BE2C (cell line): ENCODE measurements at regions not wholly inside any gene's neighbourhood (a gene's known extent, or its start where the extent isn't known, plus 50 kb on each side); places are given as distances from the start of the nearest gene placed in this dataset.

Source experiments
- DNase-seq: peaks from one replicate; pipeline ENCODE4 v3.0.0-alpha.2; 2020
- H3K27me3 ChIP-seq: fragments of 250-450 bp; sonication (Bioruptor Pico); 2 replicates; pipeline ENCODE4 v1.5.1; 2020; ENCODE audit warnings: mild to moderate bottlenecking
- H3K36me3 ChIP-seq: fragments of 250-450 bp; sonication (Bioruptor Pico); 2 replicates; pipeline ENCODE4 v1.5.1; 2020; ENCODE audit warnings: mild to moderate bottlenecking
- H3K4me1 ChIP-seq: fragments of 250-450 bp; sonication (Bioruptor Pico); 2 replicates; pipeline ENCODE4 v1.5.1; 2020
- H3K4me3 ChIP-seq: 2 replicates; pipeline ENCODE4 v1.5.1; 2011; ENCODE audit warnings: low read depth, low read length
- H3K9me3 ChIP-seq: fragments of 250-450 bp; sonication (Bioruptor Pico); 2 replicates; pipeline ENCODE4 v1.5.1; 2020
- TF ChIP-seq, protein P1 (sequence below): IDR thresholded peaks from 2 replicates; pipeline ENCODE4 v1.5.1; 2012; ENCODE audit warnings: mild to moderate bottlenecking, low read depth, low read length

DNA sequence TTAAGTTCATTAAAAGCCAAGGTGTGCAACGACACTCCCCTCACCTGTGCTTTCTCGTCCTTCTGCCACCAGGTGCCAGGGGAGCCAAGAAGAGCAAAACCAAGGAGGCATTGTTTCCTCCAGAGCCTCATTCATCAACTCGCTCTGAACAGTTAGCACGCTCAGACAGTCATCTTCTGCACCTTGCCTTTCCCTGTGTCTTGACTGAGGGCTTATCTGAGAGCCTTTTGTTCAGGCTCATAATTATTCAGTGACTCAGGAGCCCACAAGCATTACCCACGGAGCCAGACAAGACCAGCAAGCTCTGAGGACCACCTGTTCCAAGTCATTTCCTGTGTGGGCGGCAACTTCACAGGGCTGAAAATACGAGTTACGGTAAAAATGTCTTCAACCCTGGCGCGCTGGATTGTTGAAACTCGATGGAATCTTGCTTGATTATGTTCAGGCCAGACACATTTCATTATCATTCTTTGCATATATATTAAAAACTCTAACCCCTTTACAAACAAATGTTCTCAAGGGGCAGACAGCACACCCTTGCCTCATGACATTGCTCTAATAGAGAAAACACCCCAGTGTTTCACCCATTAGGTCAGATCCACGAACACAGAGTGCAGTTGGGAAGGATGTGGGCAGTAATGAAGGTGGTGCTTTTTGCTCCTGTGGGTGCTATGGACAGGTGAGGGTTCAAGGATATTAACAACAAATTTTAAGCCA lies 89.7 kb upstream of the RUNX1 start:
- TF ChIP-seq, protein P1, sequence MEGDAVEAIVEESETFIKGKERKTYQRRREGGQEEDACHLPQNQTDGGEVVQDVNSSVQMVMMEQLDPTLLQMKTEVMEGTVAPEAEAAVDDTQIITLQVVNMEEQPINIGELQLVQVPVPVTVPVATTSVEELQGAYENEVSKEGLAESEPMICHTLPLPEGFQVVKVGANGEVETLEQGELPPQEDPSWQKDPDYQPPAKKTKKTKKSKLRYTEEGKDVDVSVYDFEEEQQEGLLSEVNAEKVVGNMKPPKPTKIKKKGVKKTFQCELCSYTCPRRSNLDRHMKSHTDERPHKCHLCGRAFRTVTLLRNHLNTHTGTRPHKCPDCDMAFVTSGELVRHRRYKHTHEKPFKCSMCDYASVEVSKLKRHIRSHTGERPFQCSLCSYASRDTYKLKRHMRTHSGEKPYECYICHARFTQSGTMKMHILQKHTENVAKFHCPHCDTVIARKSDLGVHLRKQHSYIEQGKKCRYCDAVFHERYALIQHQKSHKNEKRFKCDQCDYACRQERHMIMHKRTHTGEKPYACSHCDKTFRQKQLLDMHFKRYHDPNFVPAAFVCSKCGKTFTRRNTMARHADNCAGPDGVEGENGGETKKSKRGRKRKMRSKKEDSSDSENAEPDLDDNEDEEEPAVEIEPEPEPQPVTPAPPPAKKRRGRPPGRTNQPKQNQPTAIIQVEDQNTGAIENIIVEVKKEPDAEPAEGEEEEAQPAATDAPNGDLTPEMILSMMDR = no peak
- Histone ChIP-seq H3K36me3 (no peaks in the 10 kb centered on the region), H3K4me1 (no peaks in the 10 kb centered on the region), H3K9me3 (no peaks in the 10 kb centered on the region; the same call in 1 of the 2 replicates), H3K4me3 (no peak overlapping the region), H3K27me3 (no peaks in the 10 kb centered on the region)
- no peak for DNase-seq

DNA sequence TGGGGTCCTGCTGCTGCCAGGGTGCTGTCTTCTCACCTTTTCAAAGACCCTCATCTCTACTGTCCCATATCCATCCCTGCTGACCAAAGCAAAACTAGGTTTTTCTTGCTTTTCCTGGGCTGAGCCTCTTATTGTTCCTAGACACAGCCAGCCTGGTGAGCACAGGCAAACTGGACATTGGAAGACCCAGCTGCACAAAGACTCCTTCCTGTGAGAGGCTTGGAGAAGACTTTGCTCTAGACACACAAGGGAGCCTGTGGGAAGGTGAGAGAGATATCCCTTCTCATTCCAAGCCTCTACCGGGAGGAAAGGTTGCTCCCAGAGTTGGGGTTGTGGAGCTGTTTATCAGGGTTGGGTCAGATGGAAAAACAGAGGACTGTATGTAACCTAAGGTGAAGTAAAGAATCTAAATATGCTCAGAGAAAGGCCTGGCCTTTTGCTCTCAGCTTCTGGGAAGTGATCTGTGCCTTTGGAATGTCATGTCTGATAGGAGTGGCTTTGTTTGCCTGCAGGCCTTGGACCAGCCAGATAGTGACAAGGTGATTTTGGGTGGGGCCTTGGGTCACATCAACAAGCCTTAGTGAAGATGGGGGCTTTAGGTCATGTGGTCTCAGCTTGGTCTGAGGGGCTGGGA lies 87.6 kb upstream of the RUNX1 start:
- TF ChIP-seq, protein P1 = no peak
- DNase-seq = no peak
- Histone ChIP-seq H3K36me3 (no peaks in the 10 kb centered on the region), H3K27me3 (no peaks in the 10 kb centered on the region), H3K9me3 (no peaks in the 10 kb centered on the region; the same call in 1 of the 2 replicates), H3K4me1 (no peaks in the 10 kb centered on the region), H3K4me3 (no peak overlapping the region)

DNA sequence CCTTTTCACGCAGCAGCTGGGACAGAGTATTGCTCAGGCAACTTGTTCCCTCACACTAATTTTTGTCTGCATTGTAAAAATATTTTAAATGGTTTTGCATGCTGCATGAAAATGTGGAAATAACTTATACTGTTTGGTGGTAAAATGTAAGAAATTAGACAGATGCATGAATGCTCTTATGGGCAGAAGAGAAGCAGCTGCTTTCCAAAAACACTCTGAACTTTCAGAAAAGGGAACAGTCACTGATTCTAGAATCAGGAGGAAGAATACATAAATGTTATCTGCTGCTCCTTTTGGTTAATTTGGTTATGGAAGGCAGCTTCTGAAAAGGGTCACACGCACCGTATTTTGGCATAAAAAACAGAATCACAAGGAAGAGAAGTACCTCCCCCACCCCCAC lies 87.0 kb upstream of the RUNX1 start:
- TF ChIP-seq, protein P1 = no peak
- no peak overlapping the region for H3K4me3 ChIP-seq
- H3K9me3 ChIP-seq = no peaks in the 10 kb centered on the region; the same call in 1 of the 2 replicates
- H3K27me3 ChIP-seq = no peaks in the 10 kb centered on the region
- H3K36me3 ChIP-seq = no peaks in the 10 kb centered on the region
- no peak for DNase-seq
- H3K4me1 ChIP-seq = no peaks in the 10 kb centered on the region

DNA sequence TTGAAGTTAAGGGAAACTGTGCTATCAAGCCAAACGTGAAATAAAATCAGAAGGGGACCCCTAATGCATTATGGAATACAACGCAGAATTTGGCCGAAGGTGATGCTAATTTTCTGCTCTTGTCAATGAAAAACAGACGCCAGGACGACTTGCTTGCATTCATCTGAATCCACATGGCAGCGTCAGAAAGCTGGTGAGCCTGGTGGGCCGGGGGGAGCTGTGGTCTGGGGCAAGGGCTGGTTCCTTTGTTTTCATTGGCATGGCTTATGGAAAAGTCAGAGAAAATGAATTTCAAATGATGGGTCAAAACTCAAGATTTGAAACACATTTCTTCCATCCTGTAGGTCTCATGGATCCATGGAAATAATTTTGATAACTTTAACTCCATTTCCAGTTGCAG lies 86.4 kb upstream of the RUNX1 start:
- H3K4me1 ChIP-seq = no peaks in the 10 kb centered on the region
- no peaks in the 10 kb centered on the region; the same call in 1 of the 2 replicates for H3K9me3 ChIP-seq
- H3K27me3 ChIP-seq = no peaks in the 10 kb centered on the region
- DNase-seq = no peak
- H3K4me3 ChIP-seq = no peak overlapping the region
- H3K36me3 ChIP-seq = no peaks in the 10 kb centered on the region
- TF ChIP-seq, protein P1 = no peak

DNA sequence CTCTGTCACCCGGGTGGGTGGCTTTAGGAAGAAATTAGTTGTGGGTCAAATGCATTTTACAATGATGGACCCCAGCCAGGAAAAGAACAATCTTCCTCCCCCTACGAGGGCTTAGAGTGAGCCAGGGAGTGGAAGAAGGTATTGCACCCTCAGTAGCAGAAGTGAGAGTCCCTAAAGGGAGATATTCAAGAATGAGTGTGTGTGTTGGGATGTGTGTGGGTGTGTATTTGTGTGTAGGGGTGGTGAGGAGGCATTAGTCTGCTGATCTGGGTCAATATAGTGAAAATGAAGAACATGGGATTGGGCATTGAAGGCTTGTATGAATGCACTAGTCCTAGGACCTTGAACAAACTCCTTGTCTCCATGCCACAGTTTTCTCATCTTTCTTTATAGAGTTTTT lies 85.2 kb upstream of the RUNX1 start:
- DNase-seq = no peak
- no peak overlapping the region for H3K4me3 ChIP-seq
- TF ChIP-seq, protein P1 = no peak
- no peaks in the 10 kb centered on the region; the same call in 1 of the 2 replicates for H3K9me3 ChIP-seq
- H3K4me1 ChIP-seq = no peaks in the 10 kb centered on the region
- no peaks in the 10 kb centered on the region for H3K36me3 ChIP-seq
- no peaks in the 10 kb centered on the region for H3K27me3 ChIP-seq

DNA sequence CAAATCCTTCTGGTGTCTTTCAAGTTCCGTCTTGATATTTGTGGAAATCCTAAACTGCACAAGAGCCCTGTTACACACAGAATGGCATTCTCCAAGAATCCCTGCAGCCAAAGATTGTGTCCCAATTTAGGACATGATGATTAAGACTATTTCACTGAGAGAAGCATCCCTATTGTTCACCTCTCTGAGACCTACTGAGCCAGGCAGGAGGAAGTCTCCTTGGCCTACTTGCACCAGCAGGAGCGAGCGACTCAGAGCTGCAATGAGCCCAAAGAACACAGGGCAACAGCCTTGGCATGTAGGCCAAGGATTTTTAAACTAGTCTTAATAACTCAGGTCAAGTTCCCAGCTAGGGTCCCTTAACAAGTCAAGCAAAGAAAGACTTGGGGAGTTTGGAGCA lies 79.4 kb upstream of the RUNX1 start:
- no peak for DNase-seq
- Histone ChIP-seq H3K27me3 (no peaks in the 10 kb centered on the region), H3K9me3 (no peaks in the 10 kb centered on the region; the same call in 1 of the 2 replicates), H3K4me3 (no peak overlapping the region), H3K36me3 (no peaks in the 10 kb centered on the region), H3K4me1 (no peaks in the 10 kb centered on the region)
- TF ChIP-seq, protein P1 = no peak
